ENCODE measurements at regions not wholly inside any gene's neighbourhood (a gene's known extent, or its start where the extent isn't known, plus 50 kb on each side); places are given as distances from the start of the nearest gene placed in this dataset.
A peak's percentile ranks its signal among the peaks of the same experiment; 100 is the strongest.

GRCh38 chr5:159440235-159440634 lies 109.9 kb upstream of the IL12B start:
- Mint-ChIP-seq H3K4me1 (ENCODE audit: low read depth) (no peaks in the 10 kb centered on the region), H3K9me3 (no peaks in the 10 kb centered on the region), H3K27me3 (ENCODE audit: insufficient read depth) (peaks cover 16% of the 10 kb centered on the region), H3K4me3 (no peak overlapping the region), H3K36me3 (ENCODE audit: low read depth) (no peaks in the 10 kb centered on the region), H3K27ac (no peak overlapping the region)
- DNase-seq, result no peak
- TF ChIP-seq CTCF (IDR thresholded peaks at IDR 0.05), result no peak

DNA sequence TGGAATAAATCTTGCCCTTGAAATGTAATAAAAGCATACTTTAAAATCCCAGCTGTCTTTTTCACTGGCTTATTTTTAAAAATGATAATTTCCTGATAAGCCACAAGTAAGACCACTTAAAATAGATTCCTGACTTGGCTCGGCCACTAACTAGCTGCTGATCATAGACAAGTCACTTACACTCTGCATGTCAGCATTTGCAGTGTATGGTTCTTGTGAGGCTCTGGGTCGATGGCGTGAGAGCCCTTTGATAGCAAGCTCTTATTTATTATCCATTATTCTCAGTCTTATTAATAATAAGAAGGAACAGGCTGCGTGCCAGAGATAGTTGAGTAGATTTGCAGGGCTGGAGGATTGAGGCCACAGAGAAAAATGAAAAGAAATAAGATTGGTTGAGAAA lies 110.7 kb upstream of the IL12B start:
- peaks cover 16% of the 10 kb centered on the region for H3K27me3 Mint-ChIP-seq (ENCODE audit: insufficient read depth)
- H3K9me3 Mint-ChIP-seq, result no peaks in the 10 kb centered on the region
- no peak overlapping the region for H3K27ac Mint-ChIP-seq
- no peaks in the 10 kb centered on the region for H3K4me1 Mint-ChIP-seq (ENCODE audit: low read depth)
- no peak overlapping the region for H3K4me3 Mint-ChIP-seq
- no peak for DNase-seq
- TF ChIP-seq CTCF (IDR thresholded peaks at IDR 0.05), result no peak
- H3K36me3 Mint-ChIP-seq (ENCODE audit: low read depth), result no peaks in the 10 kb centered on the region

GRCh38 chr5:159441441-159441840 lies 111.2 kb upstream of the IL12B start:
- no peaks in the 10 kb centered on the region for H3K36me3 Mint-ChIP-seq (ENCODE audit: low read depth)
- H3K27me3 Mint-ChIP-seq (ENCODE audit: insufficient read depth), result peaks cover 18% of the 10 kb centered on the region
- TF ChIP-seq CTCF (IDR thresholded peaks at IDR 0.05), result peak; percentile 63
- no peaks in the 10 kb centered on the region for H3K4me1 Mint-ChIP-seq (ENCODE audit: low read depth)
- H3K9me3 Mint-ChIP-seq, result no peaks in the 10 kb centered on the region
- DNase-seq, result no peak
- H3K27ac Mint-ChIP-seq, result no peak overlapping the region
- H3K4me3 Mint-ChIP-seq, result no peak overlapping the region

- Mint-ChIP-seq H3K27me3 (ENCODE audit: insufficient read depth) (peaks cover 13% of the 10 kb centered on the region), H3K27ac (no peak overlapping the region), H3K36me3 (ENCODE audit: low read depth) (no peaks in the 10 kb centered on the region), H3K4me3 (no peak overlapping the region), H3K9me3 (no peaks in the 10 kb centered on the region), H3K4me1 (ENCODE audit: low read depth) (no peaks in the 10 kb centered on the region)
- DNase-seq, result no peak
- TF ChIP-seq CTCF (IDR thresholded peaks at IDR 0.05), result no peak
These were observed 112.0 kb upstream of the IL12B start for GRCh38 chr5:159442206-159442850.

DNA sequence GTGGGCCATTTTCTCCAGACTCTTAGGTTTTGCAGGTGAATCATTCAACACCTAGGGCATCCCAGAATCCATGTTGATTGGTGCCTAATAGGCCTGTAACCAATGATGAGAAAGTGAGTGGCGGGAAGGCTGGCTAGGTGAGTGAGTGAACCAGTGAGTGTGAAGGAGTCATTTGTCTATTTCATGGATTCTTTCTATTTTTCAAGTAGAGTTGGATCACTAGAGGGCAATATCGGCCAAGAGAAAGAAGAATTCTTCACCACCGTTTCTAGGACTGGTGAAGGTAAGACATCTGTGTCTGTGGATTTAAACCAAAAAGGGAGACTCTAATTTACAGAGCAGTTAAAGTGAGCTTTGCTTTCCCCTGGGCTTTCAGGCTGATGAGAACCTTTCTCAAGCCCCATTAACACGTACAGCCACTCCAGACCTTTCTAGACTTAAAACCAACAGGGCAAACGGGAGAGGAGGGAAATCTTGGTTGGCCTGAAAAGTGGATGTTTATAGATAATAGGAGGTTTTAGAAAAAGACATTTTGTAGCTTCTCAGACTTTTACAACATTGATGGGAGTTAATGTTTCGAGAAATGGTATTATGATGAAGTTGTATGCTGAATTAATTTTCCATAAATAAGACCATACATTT lies 114.3 kb upstream of the IL12B start:
- Mint-ChIP-seq H3K27ac (no peak overlapping the region), H3K36me3 (ENCODE audit: low read depth) (no peaks in the 10 kb centered on the region), H3K4me3 (no peak overlapping the region), H3K4me1 (ENCODE audit: low read depth) (peaks cover 6% of the 10 kb centered on the region), H3K9me3 (no peaks in the 10 kb centered on the region), H3K27me3 (ENCODE audit: insufficient read depth) (peaks cover 7% of the 10 kb centered on the region)
- DNase-seq, result peak; percentile 62
- peak; percentile 76 for TF ChIP-seq CTCF (IDR thresholded peaks at IDR 0.05)

Measured in HFFc6 (cell line).